ENCODE measurements at regions not wholly inside any gene's neighbourhood (a gene's known extent, or its start where the extent isn't known, plus 50 kb on each side); places are given as distances from the start of the nearest gene placed in this dataset.
A peak's percentile ranks its signal among the peaks of the same experiment; 100 is the strongest.

DNA sequence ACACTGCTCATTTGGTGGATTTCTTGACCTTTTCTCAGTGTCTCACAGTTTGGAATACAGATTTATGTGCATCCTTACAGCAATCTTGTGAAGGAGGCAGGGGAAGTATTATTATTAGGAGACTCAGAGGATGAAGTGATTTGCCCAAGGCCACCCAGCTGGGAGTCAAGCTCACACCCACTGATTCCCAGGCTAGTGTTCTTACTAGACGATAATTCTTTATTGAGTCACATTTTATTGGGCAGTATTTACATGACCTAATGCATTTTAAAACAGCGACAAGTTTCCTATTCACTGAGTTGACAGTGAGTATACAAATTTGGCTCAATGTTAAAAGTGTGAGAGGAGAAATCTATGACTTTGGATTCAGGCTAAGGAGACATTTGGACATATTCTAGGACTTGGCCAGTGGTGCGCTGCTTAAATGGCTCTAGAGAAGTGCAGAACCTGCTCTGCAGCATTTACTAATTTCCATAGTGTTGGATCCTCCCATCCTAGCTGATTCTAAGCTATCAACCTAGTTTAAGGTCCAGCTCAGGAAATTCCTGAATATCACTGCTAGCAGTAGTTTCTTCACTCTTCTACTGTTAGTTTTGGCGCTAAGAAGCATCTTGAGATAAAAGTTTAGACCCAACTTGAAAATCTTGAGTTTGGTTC lies 199.3 kb downstream of the MTX2 start:
- no peak for DNase-seq
- Histone ChIP-seq H3K27ac (no peak overlapping the region), H3K27me3 (no peaks in the 10 kb centered on the region), H3K9me3 (no peaks in the 10 kb centered on the region), H3K36me3 (no peaks in the 10 kb centered on the region), H3K4me3 (no peak overlapping the region), H3K4me1 (no peaks in the 10 kb centered on the region)
- intact Hi-C loops (cut with DNase I; ENCODE audit: low total_unique reads) = no loop called here
- in situ Hi-C loops (cut with MboI; ENCODE audit: low sequenced_read_pairs in 4 of 4) = loop anchor here in 1 of 4 donors (25.0 kb wide), 1 partner anchor 169 kb away; no protein-coding TSS in a partner anchor
- ATAC-seq = no peak
- TF ChIP-seq, protein P1, sequence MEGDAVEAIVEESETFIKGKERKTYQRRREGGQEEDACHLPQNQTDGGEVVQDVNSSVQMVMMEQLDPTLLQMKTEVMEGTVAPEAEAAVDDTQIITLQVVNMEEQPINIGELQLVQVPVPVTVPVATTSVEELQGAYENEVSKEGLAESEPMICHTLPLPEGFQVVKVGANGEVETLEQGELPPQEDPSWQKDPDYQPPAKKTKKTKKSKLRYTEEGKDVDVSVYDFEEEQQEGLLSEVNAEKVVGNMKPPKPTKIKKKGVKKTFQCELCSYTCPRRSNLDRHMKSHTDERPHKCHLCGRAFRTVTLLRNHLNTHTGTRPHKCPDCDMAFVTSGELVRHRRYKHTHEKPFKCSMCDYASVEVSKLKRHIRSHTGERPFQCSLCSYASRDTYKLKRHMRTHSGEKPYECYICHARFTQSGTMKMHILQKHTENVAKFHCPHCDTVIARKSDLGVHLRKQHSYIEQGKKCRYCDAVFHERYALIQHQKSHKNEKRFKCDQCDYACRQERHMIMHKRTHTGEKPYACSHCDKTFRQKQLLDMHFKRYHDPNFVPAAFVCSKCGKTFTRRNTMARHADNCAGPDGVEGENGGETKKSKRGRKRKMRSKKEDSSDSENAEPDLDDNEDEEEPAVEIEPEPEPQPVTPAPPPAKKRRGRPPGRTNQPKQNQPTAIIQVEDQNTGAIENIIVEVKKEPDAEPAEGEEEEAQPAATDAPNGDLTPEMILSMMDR (IDR thresholded peaks at IDR 0.05 in 4 of 5, conservative IDR thresholded peaks at IDR 0.05 in 1 of 5) = no peak
- no peak for TF ChIP-seq POLR2A (IDR thresholded peaks at IDR 0.05)

DNA sequence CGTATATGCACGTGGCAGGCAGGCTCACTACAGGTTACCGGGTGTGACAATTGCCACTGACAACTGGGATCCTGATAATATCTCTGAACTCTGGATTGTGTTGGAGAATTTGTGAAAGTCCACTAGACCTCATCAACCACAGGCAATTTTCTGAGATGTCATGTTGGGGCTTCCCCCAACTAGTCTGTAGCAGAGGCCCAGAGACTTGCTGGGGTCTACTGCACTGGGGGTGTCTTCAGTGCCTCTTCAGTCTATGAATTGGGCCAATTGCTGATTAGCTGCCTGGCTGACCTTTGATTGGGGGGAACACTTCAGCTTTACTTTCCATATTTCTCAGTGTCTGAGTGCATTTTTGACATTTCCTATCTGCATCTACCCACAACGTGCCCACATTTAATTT lies 201.5 kb downstream of the MTX2 start:
- in situ Hi-C loops (cut with MboI; ENCODE audit: low sequenced_read_pairs in 4 of 4) (loop anchor here in 1 of 4 donors (25.0 kb wide), 1 partner anchor 167 kb away; no protein-coding TSS in a partner anchor), intact Hi-C loops (cut with DNase I; ENCODE audit: low total_unique reads) (no loop called here)
- Histone ChIP-seq H3K9me3 (no peaks in the 10 kb centered on the region), H3K36me3 (no peaks in the 10 kb centered on the region), H3K27ac (no peak overlapping the region), H3K27me3 (no peaks in the 10 kb centered on the region), H3K4me1 (no peaks in the 10 kb centered on the region), H3K4me3 (no peak overlapping the region)
- no peak for DNase-seq
- ATAC-seq = no peak
- TF ChIP-seq, protein P1 (IDR thresholded peaks at IDR 0.05 in 4 of 5, conservative IDR thresholded peaks at IDR 0.05 in 1 of 5) = no peak
- no peak for TF ChIP-seq POLR2A (IDR thresholded peaks at IDR 0.05)

DNA sequence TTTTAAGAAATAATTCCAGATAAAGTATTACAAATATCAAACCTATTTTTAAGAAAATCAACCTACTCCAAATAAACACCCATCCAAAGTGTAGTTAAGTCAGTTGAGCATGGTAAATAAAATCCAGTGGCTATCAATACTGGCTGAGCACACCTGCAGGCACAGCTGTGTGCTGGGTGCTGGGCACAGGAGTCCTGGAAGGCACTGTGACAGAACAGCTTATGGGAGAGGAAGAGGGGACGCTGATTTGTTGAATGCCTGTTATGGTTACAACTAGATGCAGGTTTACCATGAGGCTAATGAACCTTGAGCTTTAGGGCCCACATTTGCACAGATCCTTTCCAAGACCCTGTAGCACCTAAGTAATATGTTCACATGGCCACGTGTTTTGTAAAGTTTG lies 202.7 kb downstream of the MTX2 start:
- ATAC-seq = no peak
- Histone ChIP-seq H3K4me1 (no peaks in the 10 kb centered on the region), H3K27me3 (no peaks in the 10 kb centered on the region), H3K27ac (no peak overlapping the region), H3K4me3 (no peak overlapping the region), H3K9me3 (no peaks in the 10 kb centered on the region), H3K36me3 (no peaks in the 10 kb centered on the region)
- intact Hi-C loops (cut with DNase I; ENCODE audit: low total_unique reads) = no loop called here
- DNase-seq = no peak
- in situ Hi-C loops (cut with MboI; ENCODE audit: low sequenced_read_pairs in 4 of 4) = loop anchor here in 1 of 4 donors (25.0 kb wide), 1 partner anchor 165 kb away; no protein-coding TSS in a partner anchor
- no peak for TF ChIP-seq POLR2A (IDR thresholded peaks at IDR 0.05)
- TF ChIP-seq, protein P1 (IDR thresholded peaks at IDR 0.05 in 4 of 5, conservative IDR thresholded peaks at IDR 0.05 in 1 of 5) = no peak

DNA sequence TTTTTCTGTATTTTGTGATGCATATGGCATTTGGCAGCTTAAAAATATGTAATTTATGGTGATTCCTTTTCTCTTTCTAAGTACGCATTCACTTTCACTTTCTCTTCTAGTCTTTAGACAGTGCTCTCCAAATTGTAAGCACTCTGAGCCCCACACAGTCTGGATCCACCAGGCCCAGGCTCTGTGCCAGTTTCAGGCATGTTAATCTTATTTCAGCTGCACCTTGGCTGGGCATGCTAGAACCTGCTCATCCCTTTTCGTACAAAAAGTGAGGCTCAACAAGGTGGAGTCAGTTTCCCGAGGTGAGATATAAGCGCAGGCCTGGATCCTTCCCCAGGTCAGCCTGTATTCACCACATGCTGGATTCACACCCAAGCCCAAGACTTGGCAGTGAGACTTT lies 203.9 kb downstream of the MTX2 start:
- Histone ChIP-seq H3K4me3 (peak overlapping the region; percentile 10 to 36 (median 22)), H3K4me1 (no peaks in the 10 kb centered on the region), H3K27ac (peak overlapping the region in 2 of 4 donors; percentile 13 to 14), H3K27me3 (no peaks in the 10 kb centered on the region), H3K9me3 (no peaks in the 10 kb centered on the region), H3K36me3 (no peaks in the 10 kb centered on the region)
- TF ChIP-seq, protein P1 (IDR thresholded peaks at IDR 0.05 in 4 of 5, conservative IDR thresholded peaks at IDR 0.05 in 1 of 5) = no peak
- no peak for TF ChIP-seq POLR2A (IDR thresholded peaks at IDR 0.05)
- intact Hi-C loops (cut with DNase I; ENCODE audit: low total_unique reads) = no loop called here
- in situ Hi-C loops (cut with MboI; ENCODE audit: low sequenced_read_pairs in 4 of 4) = loop anchor here in 1 of 4 donors (25.0 kb wide), 1 partner anchor 164 kb away; no protein-coding TSS in a partner anchor
- ATAC-seq = peak in 1 of 2 donors; percentile 60
- no peak for DNase-seq
